ENCODE measurements at regions not wholly inside any gene's neighbourhood (a gene's known extent, or its start where the extent isn't known, plus 50 kb on each side); places are given as distances from the start of the nearest gene placed in this dataset.

- peaks cover 0 to 2% (median 0%) of the 10 kb centered on the region in 7 donors for H3K9me3 Mint-ChIP-seq
- H3K27ac Mint-ChIP-seq = no peak overlapping the region
- ATAC-seq (ENCODE audit: low read depth in 2 of 2) = no peak
- no peak overlapping the region for H3K4me3 Mint-ChIP-seq
- no peaks in the 10 kb centered on the region for H3K4me1 Mint-ChIP-seq
- no peak overlapping the region for H3K4me3 ChIP-seq (ENCODE audit: low read depth, low read length)
- H3K36me3 Mint-ChIP-seq = no peaks in the 10 kb centered on the region
- no peak overlapping the region for H3K27ac ChIP-seq (ENCODE audit: insufficient read depth, low read length, poor library complexity, severe bottlenecking)
- no peaks in the 10 kb centered on the region for H3K9me3 ChIP-seq (ENCODE audit: control insufficient read depth in 2 of 2, low read length in 2 of 2)
- no peak for DNase-seq
- H3K4me1 ChIP-seq (ENCODE audit: control insufficient read depth, insufficient read depth, low read length, poor library complexity, severe bottlenecking) = no peaks in the 10 kb centered on the region
- H3K27me3 Mint-ChIP-seq = no peaks in the 10 kb centered on the region
- no peaks in the 10 kb centered on the region for H3K36me3 ChIP-seq (ENCODE audit: control insufficient read depth, insufficient read depth, low read length)
- no peaks in the 10 kb centered on the region for H3K27me3 ChIP-seq (ENCODE audit: control insufficient read depth, insufficient read depth, low read length)
Observed at GRCh38 chr9:86774116-86774515, 173.2 kb downstream of the GAS1 start.

GRCh38 chr9:86773422-86773945 is 173.8 kb downstream of the GAS1 start:
- H3K27me3 Mint-ChIP-seq = no peaks in the 10 kb centered on the region
- H3K27me3 ChIP-seq (ENCODE audit: control insufficient read depth, insufficient read depth, low read length) = no peaks in the 10 kb centered on the region
- H3K27ac Mint-ChIP-seq = no peak overlapping the region
- no peak overlapping the region for H3K4me3 Mint-ChIP-seq
- ATAC-seq (ENCODE audit: low read depth in 2 of 2) (no peak), DNase-seq (no peak)
- no peak overlapping the region for H3K27ac ChIP-seq (ENCODE audit: insufficient read depth, low read length, poor library complexity, severe bottlenecking)
- no peaks in the 10 kb centered on the region for H3K36me3 ChIP-seq (ENCODE audit: control insufficient read depth, insufficient read depth, low read length)
- no peaks in the 10 kb centered on the region for H3K36me3 Mint-ChIP-seq
- H3K4me3 ChIP-seq (ENCODE audit: low read depth, low read length) = no peak overlapping the region
- H3K4me1 Mint-ChIP-seq = no peaks in the 10 kb centered on the region
- H3K9me3 ChIP-seq (ENCODE audit: control insufficient read depth in 2 of 2, low read length in 2 of 2) = no peaks in the 10 kb centered on the region
- no peaks in the 10 kb centered on the region for H3K4me1 ChIP-seq (ENCODE audit: control insufficient read depth, insufficient read depth, low read length, poor library complexity, severe bottlenecking)
- H3K9me3 Mint-ChIP-seq = peaks cover 0 to 4% (median 2%) of the 10 kb centered on the region in 7 donors

DNA sequence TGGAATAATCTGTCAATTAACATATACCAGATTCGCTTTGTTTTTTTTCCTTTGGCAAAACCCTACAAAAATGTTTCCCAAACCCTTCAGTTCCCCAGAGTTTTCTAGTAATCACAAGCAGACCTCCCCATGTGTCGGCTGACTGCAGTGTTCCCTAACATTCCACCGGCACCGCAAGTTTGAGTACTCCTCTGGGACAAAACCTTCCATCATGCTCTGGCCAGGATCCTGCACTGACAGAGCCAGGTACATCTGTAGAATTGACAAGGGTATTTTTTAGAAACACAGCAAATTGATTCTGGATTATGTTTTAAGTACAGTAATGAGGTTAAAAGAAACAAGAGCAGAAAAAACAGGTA is 174.7 kb downstream of the GAS1 start:
- Mint-ChIP-seq H3K27me3 (no peaks in the 10 kb centered on the region), H3K36me3 (no peaks in the 10 kb centered on the region), H3K4me3 (no peak overlapping the region), H3K9me3 (peaks cover 0 to 6% (median 2%) of the 10 kb centered on the region in 7 donors), H3K4me1 (no peaks in the 10 kb centered on the region), H3K27ac (no peak overlapping the region)
- no peak overlapping the region for H3K4me3 ChIP-seq (ENCODE audit: low read depth, low read length)
- no peak for ATAC-seq (ENCODE audit: low read depth in 2 of 2)
- DNase-seq = no peak
- no peaks in the 10 kb centered on the region for H3K36me3 ChIP-seq (ENCODE audit: control insufficient read depth, insufficient read depth, low read length)
- no peak overlapping the region for H3K27ac ChIP-seq (ENCODE audit: insufficient read depth, low read length, poor library complexity, severe bottlenecking)
- no peaks in the 10 kb centered on the region for H3K27me3 ChIP-seq (ENCODE audit: control insufficient read depth, insufficient read depth, low read length)
- H3K4me1 ChIP-seq (ENCODE audit: control insufficient read depth, insufficient read depth, low read length, poor library complexity, severe bottlenecking) = no peaks in the 10 kb centered on the region
- no peaks in the 10 kb centered on the region for H3K9me3 ChIP-seq (ENCODE audit: control insufficient read depth in 2 of 2, low read length in 2 of 2)

GRCh38 chr9:86771941-86772634 is 175.2 kb downstream of the GAS1 start:
- H3K27ac ChIP-seq (ENCODE audit: insufficient read depth, low read length, poor library complexity, severe bottlenecking) = no peak overlapping the region

DNA sequence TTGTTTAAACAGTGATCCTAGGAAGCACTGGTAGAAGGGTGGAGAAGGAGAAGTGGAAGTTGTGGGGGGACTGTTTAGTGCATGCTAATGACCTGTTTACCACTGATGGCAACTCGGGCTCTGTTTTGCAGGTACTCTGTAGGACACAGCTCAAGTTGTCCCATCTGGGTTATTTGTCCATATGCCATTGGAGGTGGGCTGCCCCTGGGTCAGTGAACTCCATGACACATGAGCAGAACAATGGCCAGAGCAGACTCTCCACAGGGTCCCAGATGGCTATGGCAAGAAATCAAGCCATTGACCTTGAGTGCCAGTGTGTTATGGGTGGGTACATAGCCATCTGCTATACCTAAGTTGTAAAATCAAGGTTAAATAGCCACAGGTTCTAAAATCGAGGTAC is 175.9 kb downstream of the GAS1 start:
- H3K27me3 ChIP-seq (ENCODE audit: control insufficient read depth, insufficient read depth, low read length) = no peaks in the 10 kb centered on the region
- H3K27ac ChIP-seq (ENCODE audit: insufficient read depth, low read length, poor library complexity, severe bottlenecking) = no peak overlapping the region
- H3K36me3 ChIP-seq (ENCODE audit: control insufficient read depth, insufficient read depth, low read length) = no peaks in the 10 kb centered on the region
- H3K27me3 Mint-ChIP-seq = no peaks in the 10 kb centered on the region
- ATAC-seq (ENCODE audit: low read depth in 2 of 2) (no peak), DNase-seq (no peak)
- no peaks in the 10 kb centered on the region for H3K4me1 ChIP-seq (ENCODE audit: control insufficient read depth, insufficient read depth, low read length, poor library complexity, severe bottlenecking)
- H3K9me3 Mint-ChIP-seq = peaks cover 0 to 6% (median 2%) of the 10 kb centered on the region in 7 donors
- no peaks in the 10 kb centered on the region for H3K36me3 Mint-ChIP-seq
- H3K4me3 ChIP-seq (ENCODE audit: low read depth, low read length) = no peak overlapping the region
- no peaks in the 10 kb centered on the region for H3K9me3 ChIP-seq (ENCODE audit: control insufficient read depth in 2 of 2, low read length in 2 of 2)
- no peaks in the 10 kb centered on the region for H3K4me1 Mint-ChIP-seq
- no peak overlapping the region for H3K27ac Mint-ChIP-seq
- H3K4me3 Mint-ChIP-seq = no peak overlapping the region

More at GRCh38 chr9:86771941-86772634, 175.2 kb downstream of the GAS1 start:
- no peaks in the 10 kb centered on the region for H3K9me3 ChIP-seq (ENCODE audit: control insufficient read depth in 2 of 2, low read length in 2 of 2)
- no peak overlapping the region for H3K4me3 ChIP-seq (ENCODE audit: low read depth, low read length)
- H3K4me3 Mint-ChIP-seq = no peak overlapping the region
- no peaks in the 10 kb centered on the region for H3K27me3 Mint-ChIP-seq
- H3K36me3 ChIP-seq (ENCODE audit: control insufficient read depth, insufficient read depth, low read length) = no peaks in the 10 kb centered on the region
- H3K27ac Mint-ChIP-seq = no peak overlapping the region
- H3K9me3 Mint-ChIP-seq = peaks cover 0 to 6% (median 2%) of the 10 kb centered on the region in 7 donors
- no peaks in the 10 kb centered on the region for H3K27me3 ChIP-seq (ENCODE audit: control insufficient read depth, insufficient read depth, low read length)
- DNase-seq = no peak
- ATAC-seq (ENCODE audit: low read depth in 2 of 2) = no peak
- H3K36me3 Mint-ChIP-seq = no peaks in the 10 kb centered on the region
- H3K4me1 Mint-ChIP-seq = no peaks in the 10 kb centered on the region
- H3K4me1 ChIP-seq (ENCODE audit: control insufficient read depth, insufficient read depth, low read length, poor library complexity, severe bottlenecking) = no peaks in the 10 kb centered on the region

DNA sequence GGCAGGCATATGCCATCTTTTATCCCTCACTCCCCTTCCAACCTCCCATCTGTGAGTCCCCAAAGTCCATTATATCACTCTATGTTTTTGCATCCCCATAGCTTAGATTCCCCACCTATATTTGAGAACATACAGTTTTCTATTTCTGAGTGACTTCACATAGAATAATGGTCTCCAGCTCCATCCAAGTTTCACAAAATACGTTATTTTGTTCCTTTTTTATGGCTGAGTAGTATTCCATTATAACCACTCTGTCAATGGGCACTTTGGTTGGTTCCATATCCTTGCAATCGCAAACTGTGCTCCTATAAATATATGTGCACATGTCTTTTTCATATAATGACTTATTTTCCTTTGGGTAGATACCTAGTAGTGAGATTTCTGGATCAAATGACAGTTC is 178.6 kb downstream of the GAS1 start:
- peaks cover 0 to 6% (median 0%) of the 10 kb centered on the region in 7 donors for H3K9me3 Mint-ChIP-seq
- no peak for ATAC-seq (ENCODE audit: low read depth in 2 of 2)

GRCh38 chr9:86768020-86768419 is 179.3 kb downstream of the GAS1 start:
- H3K36me3 Mint-ChIP-seq = no peaks in the 10 kb centered on the region
- H3K27ac Mint-ChIP-seq = no peak overlapping the region
- no peaks in the 10 kb centered on the region for H3K4me1 ChIP-seq (ENCODE audit: control insufficient read depth, insufficient read depth, low read length, poor library complexity, severe bottlenecking)
- ATAC-seq (ENCODE audit: low read depth in 2 of 2) = no peak
- peaks cover 0 to 6% (median 0%) of the 10 kb centered on the region in 7 donors for H3K9me3 Mint-ChIP-seq
- no peak overlapping the region for H3K27ac ChIP-seq (ENCODE audit: insufficient read depth, low read length, poor library complexity, severe bottlenecking)
- H3K27me3 ChIP-seq (ENCODE audit: control insufficient read depth, insufficient read depth, low read length) = no peaks in the 10 kb centered on the region
- H3K4me3 ChIP-seq (ENCODE audit: low read depth, low read length) = no peak overlapping the region
- DNase-seq = no peak
- no peaks in the 10 kb centered on the region for H3K36me3 ChIP-seq (ENCODE audit: control insufficient read depth, insufficient read depth, low read length)
- H3K4me1 Mint-ChIP-seq = no peaks in the 10 kb centered on the region
- H3K4me3 Mint-ChIP-seq = no peak overlapping the region
- peaks cover 6% of the 10 kb centered on the region for H3K27me3 Mint-ChIP-seq
- no peaks in the 10 kb centered on the region for H3K9me3 ChIP-seq (ENCODE audit: control insufficient read depth in 2 of 2, low read length in 2 of 2)

More for the DNA sequence above, 178.6 kb downstream of the GAS1 start:
- H3K4me3 ChIP-seq (ENCODE audit: low read depth, low read length) = no peak overlapping the region
- no peak for DNase-seq
- H3K36me3 Mint-ChIP-seq = no peaks in the 10 kb centered on the region
- H3K4me1 ChIP-seq (ENCODE audit: control insufficient read depth, insufficient read depth, low read length, poor library complexity, severe bottlenecking) = no peaks in the 10 kb centered on the region
- H3K4me3 Mint-ChIP-seq = no peak overlapping the region
- H3K9me3 ChIP-seq (ENCODE audit: control insufficient read depth in 2 of 2, low read length in 2 of 2) = no peaks in the 10 kb centered on the region
- H3K27me3 Mint-ChIP-seq = no peaks in the 10 kb centered on the region
- H3K27me3 ChIP-seq (ENCODE audit: control insufficient read depth, insufficient read depth, low read length) = no peaks in the 10 kb centered on the region
- no peak overlapping the region for H3K27ac Mint-ChIP-seq
- no peaks in the 10 kb centered on the region for H3K36me3 ChIP-seq (ENCODE audit: control insufficient read depth, insufficient read depth, low read length)
- no peaks in the 10 kb centered on the region for H3K4me1 Mint-ChIP-seq
- no peak overlapping the region for H3K27ac ChIP-seq (ENCODE audit: insufficient read depth, low read length, poor library complexity, severe bottlenecking)

DNA sequence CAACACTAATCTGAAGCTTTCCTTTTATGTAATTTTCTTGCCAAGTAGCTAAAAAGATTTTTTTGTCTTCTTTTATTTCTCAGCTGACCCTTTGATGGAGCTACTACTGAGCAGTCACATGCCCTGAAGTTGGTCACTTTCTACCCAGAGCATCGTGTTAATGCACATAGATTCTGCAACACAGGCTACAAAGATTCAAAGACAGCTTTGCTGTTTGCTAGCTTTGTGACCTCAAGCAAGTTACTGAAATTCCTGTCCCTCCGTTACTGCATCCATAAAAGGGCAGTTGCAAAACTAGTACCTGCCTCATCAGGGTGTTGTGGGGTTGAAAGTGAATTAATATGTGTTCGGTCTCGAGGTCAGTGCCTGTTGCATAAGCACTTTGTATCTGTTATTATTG is 179.9 kb downstream of the GAS1 start:
- DNase-seq (no peak), ATAC-seq (ENCODE audit: low read depth in 2 of 2) (no peak)
- Mint-ChIP-seq H3K9me3 (peaks cover 0 to 6% (median 0%) of the 10 kb centered on the region in 7 donors), H3K27ac (no peak overlapping the region), H3K36me3 (no peaks in the 10 kb centered on the region), H3K4me1 (no peaks in the 10 kb centered on the region), H3K4me3 (no peak overlapping the region), H3K27me3 (peaks cover 6% of the 10 kb centered on the region)
- no peaks in the 10 kb centered on the region for H3K27me3 ChIP-seq (ENCODE audit: control insufficient read depth, insufficient read depth, low read length)
- H3K36me3 ChIP-seq (ENCODE audit: control insufficient read depth, insufficient read depth, low read length) = no peaks in the 10 kb centered on the region
- no peaks in the 10 kb centered on the region for H3K9me3 ChIP-seq (ENCODE audit: control insufficient read depth in 2 of 2, low read length in 2 of 2)
- no peak overlapping the region for H3K27ac ChIP-seq (ENCODE audit: insufficient read depth, low read length, poor library complexity, severe bottlenecking)
- H3K4me3 ChIP-seq (ENCODE audit: low read depth, low read length) = no peak overlapping the region
- no peaks in the 10 kb centered on the region for H3K4me1 ChIP-seq (ENCODE audit: control insufficient read depth, insufficient read depth, low read length, poor library complexity, severe bottlenecking)

Data from CD4-positive, CD25-positive, alpha-beta regulatory T cell (primary cell).